Activated CD8-positive, alpha-beta T cell treated with anti-CD3 and anti-CD28 coated beads for 36 hours (primary cell): ENCODE measurements at regions not wholly inside any gene's neighbourhood (a gene's known extent, or its start where the extent isn't known, plus 50 kb on each side); places are given as distances from the start of the nearest gene placed in this dataset.
A peak's percentile ranks its signal among the peaks of the same experiment; 100 is the strongest.

Source experiments
- ATAC-seq: fragments of 200-7000 bp; cut with Tn5 transposase; one replicate; pipeline ENCODE4 v1.10.0; 2021; ENCODE audit warnings: mild to moderate bottlenecking, moderate library complexity
- CTCF ChIA-PET: fragments of 350-600 bp; sonication (Branson Sonifier 250); formaldehyde crosslinking; loops from one replicate; lab custom pipeline; 2021; ENCODE audit warnings: antibody characterized with exemption; lab: Charles Lee
- POLR2A ChIA-PET: fragments of 350-600 bp; sonication (Branson Sonifier 250); formaldehyde crosslinking; loops from one replicate; lab custom pipeline; 2021; ENCODE audit warnings: antibody characterized with exemption; lab: Charles Lee
- DNase-seq: peaks from one replicate; pipeline ENCODE4 v3.0.0-alpha.2; 2020
- H3K27ac Mint-ChIP-seq: one replicate; pipeline ENCODE4 v1.8.0; 2021; ENCODE audit warnings: mild to moderate bottlenecking, mixed read lengths
- H3K27me3 Mint-ChIP-seq: one replicate; pipeline ENCODE4 v1.8.0; 2021; ENCODE audit warnings: mixed read lengths
- H3K36me3 Mint-ChIP-seq: one replicate; pipeline ENCODE4 v1.8.0; 2021; ENCODE audit warnings: low read depth, mixed read lengths
- H3K4me1 Mint-ChIP-seq: one replicate; pipeline ENCODE4 v1.8.0; 2021; ENCODE audit warnings: low read depth, mixed read lengths
- H3K4me3 Mint-ChIP-seq: one replicate; pipeline ENCODE4 v1.8.0; 2021; ENCODE audit warnings: mild to moderate bottlenecking, moderate library complexity, mixed read lengths
- H3K9me3 Mint-ChIP-seq: one replicate; pipeline ENCODE4 v1.8.0; 2021; ENCODE audit warnings: mixed read lengths
- intact Hi-C: fragments of 100-400 bp; cut with micrococcal nuclease; formaldehyde crosslinking; loops from one replicate; pipeline ENCODE4 v1.10.0; 2022
- TF ChIP-seq, protein P1 (sequence below): fragments of 200-600 bp; IDR thresholded peaks from one replicate; pipeline ENCODE4 v1.8.0; 2022; ENCODE audit warnings: antibody characterized with exemption, mild to moderate bottlenecking

DNA sequence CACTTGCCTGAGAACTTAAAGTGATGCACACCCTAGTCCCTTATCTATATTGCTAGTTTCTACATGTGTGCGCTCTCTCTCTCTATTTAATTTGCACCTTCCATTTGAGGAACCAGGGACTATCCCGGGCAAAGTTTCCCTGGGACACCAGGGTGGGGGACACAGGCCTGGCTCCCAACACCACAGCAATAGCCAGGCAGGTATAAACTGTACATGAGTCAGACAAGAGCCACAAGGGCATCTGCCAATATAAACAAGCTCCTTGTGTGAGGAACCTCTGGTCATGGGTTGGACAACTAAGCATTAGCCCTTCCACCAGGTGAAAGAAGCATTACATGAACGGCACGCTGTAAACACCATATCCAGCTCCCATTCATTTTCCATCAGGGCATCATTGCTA is 455.5 kb downstream of the STIM2 start:
- ChIA-PET CTCF (interaction anchor here (1.3 kb wide), 1 partner anchor 268 kb away, joined by 8 read pairs; no protein-coding TSS in a partner anchor), POLR2A (no interaction called here)
- DNase-seq (no peak), ATAC-seq (no peak)
- no peak overlapping the region for H3K27ac Mint-ChIP-seq
- TF ChIP-seq, protein P1, sequence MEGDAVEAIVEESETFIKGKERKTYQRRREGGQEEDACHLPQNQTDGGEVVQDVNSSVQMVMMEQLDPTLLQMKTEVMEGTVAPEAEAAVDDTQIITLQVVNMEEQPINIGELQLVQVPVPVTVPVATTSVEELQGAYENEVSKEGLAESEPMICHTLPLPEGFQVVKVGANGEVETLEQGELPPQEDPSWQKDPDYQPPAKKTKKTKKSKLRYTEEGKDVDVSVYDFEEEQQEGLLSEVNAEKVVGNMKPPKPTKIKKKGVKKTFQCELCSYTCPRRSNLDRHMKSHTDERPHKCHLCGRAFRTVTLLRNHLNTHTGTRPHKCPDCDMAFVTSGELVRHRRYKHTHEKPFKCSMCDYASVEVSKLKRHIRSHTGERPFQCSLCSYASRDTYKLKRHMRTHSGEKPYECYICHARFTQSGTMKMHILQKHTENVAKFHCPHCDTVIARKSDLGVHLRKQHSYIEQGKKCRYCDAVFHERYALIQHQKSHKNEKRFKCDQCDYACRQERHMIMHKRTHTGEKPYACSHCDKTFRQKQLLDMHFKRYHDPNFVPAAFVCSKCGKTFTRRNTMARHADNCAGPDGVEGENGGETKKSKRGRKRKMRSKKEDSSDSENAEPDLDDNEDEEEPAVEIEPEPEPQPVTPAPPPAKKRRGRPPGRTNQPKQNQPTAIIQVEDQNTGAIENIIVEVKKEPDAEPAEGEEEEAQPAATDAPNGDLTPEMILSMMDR: no peak
- H3K36me3 Mint-ChIP-seq: no peaks in the 10 kb centered on the region
- peaks cover 7% of the 10 kb centered on the region for H3K27me3 Mint-ChIP-seq
- H3K4me3 Mint-ChIP-seq: no peak overlapping the region
- intact Hi-C loops: no loop called here
- no peaks in the 10 kb centered on the region for H3K4me1 Mint-ChIP-seq
- H3K9me3 Mint-ChIP-seq: no peaks in the 10 kb centered on the region

DNA sequence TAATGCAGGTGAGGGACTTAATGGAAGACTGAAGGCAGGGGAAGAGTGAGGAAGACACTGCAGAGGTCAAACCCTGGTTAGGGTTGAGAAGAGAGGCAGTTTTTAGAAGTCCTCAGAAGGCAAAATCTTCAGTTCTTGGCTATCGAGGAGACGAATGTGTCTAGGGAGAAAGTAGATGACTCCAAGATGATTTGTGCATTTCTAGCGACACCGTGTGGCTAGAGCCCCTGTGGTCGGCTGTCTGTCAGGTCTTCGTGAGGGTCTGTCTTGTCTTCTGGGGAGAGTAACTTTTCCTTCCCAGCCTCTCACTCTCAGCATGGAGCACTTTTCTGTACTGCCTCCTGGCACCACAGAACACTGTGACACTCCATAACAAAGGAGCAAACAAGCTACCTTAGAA is 458.1 kb downstream of the STIM2 start:
- intact Hi-C loops: no loop called here
- ChIA-PET CTCF (no interaction called here), POLR2A (no interaction called here)
- TF ChIP-seq, protein P1: no peak
- Mint-ChIP-seq H3K4me3 (no peak overlapping the region), H3K4me1 (no peaks in the 10 kb centered on the region), H3K36me3 (no peaks in the 10 kb centered on the region), H3K27ac (no peak overlapping the region), H3K27me3 (peaks cover 7% of the 10 kb centered on the region), H3K9me3 (no peaks in the 10 kb centered on the region)
- ATAC-seq (no peak), DNase-seq (peak; percentile 47)

DNA sequence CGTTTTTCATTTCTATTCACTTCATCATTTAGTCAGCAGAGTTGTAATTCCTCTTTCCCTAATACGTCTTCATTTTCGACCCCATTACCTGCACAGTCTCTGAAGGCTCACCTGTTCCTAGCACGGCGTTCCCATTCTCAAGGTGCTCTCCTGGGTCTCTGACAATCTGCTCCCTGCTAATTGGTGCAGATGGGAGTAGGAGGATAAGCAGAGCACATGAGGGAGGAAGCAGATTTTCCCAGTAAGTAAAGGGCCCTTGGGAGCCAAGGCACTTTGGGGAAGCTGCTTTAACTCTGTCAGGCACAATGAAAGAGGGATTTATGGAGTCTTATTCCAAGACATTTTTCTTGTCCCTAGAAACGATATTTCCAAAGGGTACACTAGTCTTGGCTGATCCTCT is 466.4 kb downstream of the STIM2 start:
- no peak overlapping the region for H3K27ac Mint-ChIP-seq
- H3K4me3 Mint-ChIP-seq: no peak overlapping the region
- CTCF ChIA-PET: no interaction called here
- TF ChIP-seq, protein P1: no peak
- no peaks in the 10 kb centered on the region for H3K9me3 Mint-ChIP-seq
- H3K4me1 Mint-ChIP-seq: no peaks in the 10 kb centered on the region
- POLR2A ChIA-PET: no interaction called here
- DNase-seq (no peak), ATAC-seq (no peak)
- H3K36me3 Mint-ChIP-seq: no peaks in the 10 kb centered on the region
- no peaks in the 10 kb centered on the region for H3K27me3 Mint-ChIP-seq
- intact Hi-C loops: no loop called here

DNA sequence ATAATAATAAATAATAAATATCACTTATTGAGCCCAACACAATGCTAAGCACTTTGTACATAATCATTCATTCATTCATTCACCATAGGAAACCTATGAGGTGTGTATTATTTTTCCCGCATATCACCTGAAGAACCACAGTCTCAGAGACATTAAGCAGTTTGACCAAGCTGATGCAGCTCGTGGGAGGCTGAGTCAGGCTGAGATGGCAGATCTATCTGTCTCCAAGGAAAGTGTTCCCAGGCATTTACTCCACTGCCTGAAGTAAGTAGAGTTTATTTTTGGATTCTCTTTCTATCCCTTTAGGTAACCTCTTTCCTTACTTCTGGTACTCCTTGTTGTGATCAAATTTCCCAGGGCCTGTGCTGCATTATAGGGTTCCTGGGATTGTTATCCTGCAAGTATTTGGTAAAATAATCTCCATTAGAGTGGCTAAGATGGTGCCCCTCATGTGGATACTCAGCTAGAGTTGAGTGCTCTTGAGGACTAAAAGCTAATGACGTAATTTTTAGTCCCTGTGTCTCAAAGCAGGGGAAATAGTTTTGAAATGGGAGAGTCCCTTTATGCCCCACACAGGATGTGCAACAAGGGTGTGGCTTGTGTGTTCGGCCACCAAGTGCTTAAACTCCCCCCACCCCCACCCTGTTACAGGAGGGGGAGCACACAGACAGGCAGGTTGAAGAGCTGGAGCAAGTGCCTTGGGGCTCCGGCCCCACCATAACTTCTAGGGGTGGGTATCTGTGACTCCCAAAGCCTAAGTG is 467.0 kb downstream of the STIM2 start:
- intact Hi-C loops: no loop called here
- no peak overlapping the region for H3K27ac Mint-ChIP-seq
- TF ChIP-seq, protein P1: no peak
- no peak for DNase-seq
- CTCF ChIA-PET: no interaction called here
- H3K27me3 Mint-ChIP-seq: no peaks in the 10 kb centered on the region
- H3K4me3 Mint-ChIP-seq: no peak overlapping the region
- POLR2A ChIA-PET: no interaction called here
- ATAC-seq: no peak
- no peaks in the 10 kb centered on the region for H3K36me3 Mint-ChIP-seq
- no peaks in the 10 kb centered on the region for H3K4me1 Mint-ChIP-seq
- no peaks in the 10 kb centered on the region for H3K9me3 Mint-ChIP-seq

DNA sequence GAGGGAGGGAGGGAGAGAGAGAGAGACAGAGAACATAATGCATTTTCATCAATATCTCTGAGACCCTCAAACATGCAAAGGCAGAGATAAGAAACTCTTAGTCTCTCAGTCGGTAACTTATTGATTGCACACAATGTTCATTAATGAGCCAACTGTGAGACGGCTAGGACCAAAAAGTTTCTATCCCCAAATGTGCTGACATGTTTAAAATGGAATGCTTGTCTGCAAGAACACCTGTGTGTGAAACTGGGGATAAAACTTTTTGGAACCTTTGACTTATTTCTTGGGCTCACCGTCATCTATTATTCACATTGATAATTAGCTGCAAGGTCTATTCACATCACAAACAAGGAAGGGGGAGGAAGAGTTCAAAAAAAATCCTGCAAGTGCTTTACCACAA is 477.9 kb downstream of the STIM2 start:
- Mint-ChIP-seq H3K27ac (no peak overlapping the region), H3K4me1 (no peaks in the 10 kb centered on the region), H3K9me3 (peaks cover 2% of the 10 kb centered on the region), H3K4me3 (no peak overlapping the region), H3K27me3 (no peaks in the 10 kb centered on the region), H3K36me3 (no peaks in the 10 kb centered on the region)
- ChIA-PET CTCF (no interaction called here), POLR2A (no interaction called here)
- ATAC-seq: no peak
- TF ChIP-seq, protein P1: no peak
- intact Hi-C loops: no loop called here
- no peak for DNase-seq
